Smooth muscle cell (in vitro differentiated cells): ENCODE measurements at regions not wholly inside any gene's neighbourhood (a gene's known extent, or its start where the extent isn't known, plus 50 kb on each side); places are given as distances from the start of the nearest gene placed in this dataset.

ENCODE experiments used
- DNase-seq: peaks from one replicate; lab custom pipeline; 2025; ENCODE audit not compliant: unreplicated experiment; lab: John Stamatoyannopoulos, UW
- H2AFZ ChIP-seq: fragments of 200-600 bp; sonication (generic); 2 replicates; pipeline ENCODE4 v1.6.0; 2016; ENCODE audit warnings: antibody characterized with exemption, low read depth, mild to moderate bottlenecking
- H3F3A ChIP-seq: fragments of 200-600 bp; sonication (generic); 2 replicates; pipeline ENCODE4 v1.6.0; 2017; ENCODE audit warnings: antibody characterized with exemption, low read depth
- H3K27ac ChIP-seq: fragments of 200-600 bp; sonication (generic); 2 replicates; pipeline ENCODE4 v1.5.1; 2016; ENCODE audit warnings: low read depth, mild to moderate bottlenecking
- H3K27me3 ChIP-seq: fragments of 200-600 bp; sonication (generic); 2 replicates; pipeline ENCODE4 v1.6.1; 2016; ENCODE audit warnings: low read depth, mild to moderate bottlenecking
- H3K36me3 ChIP-seq: fragments of 200-600 bp; sonication (generic); 2 replicates; pipeline ENCODE4 v1.5.1; 2016; ENCODE audit warnings: low read depth
- H3K4me1 ChIP-seq: fragments of 200-600 bp; sonication (generic); 2 replicates; pipeline ENCODE4 v1.5.1; 2016; ENCODE audit warnings: low read depth
- H3K4me2 ChIP-seq: fragments of 200-600 bp; sonication (generic); 2 replicates; pipeline ENCODE4 v1.6.0; 2016; ENCODE audit warnings: mild to moderate bottlenecking
- H3K4me3 ChIP-seq: fragments of 200-600 bp; sonication (generic); 2 replicates; pipeline ENCODE4 v1.5.1; 2016; ENCODE audit warnings: mild to moderate bottlenecking
- H3K79me2 ChIP-seq: fragments of 200-600 bp; sonication (generic); 2 replicates; pipeline ENCODE4 v1.6.0; 2016; ENCODE audit warnings: low read depth, mild to moderate bottlenecking
- H3K9ac ChIP-seq: fragments of 200-600 bp; sonication (generic); 2 replicates; pipeline ENCODE4 v1.6.0; 2016; ENCODE audit warnings: low read depth
- H3K9me3 ChIP-seq: fragments of 200-600 bp; sonication (generic); replicated peaks from 2 replicates; pipeline ENCODE4 v1.5.1; 2016; ENCODE audit warnings: low read depth
- H4K20me1 ChIP-seq: fragments of 200-600 bp; sonication (generic); 2 replicates; pipeline ENCODE4 v1.6.0; 2016; ENCODE audit warnings: low read depth
- WGBS: methylation state at CpG from one replicate; pipeline ENCODE4 v1.1.7; 2016; ENCODE audit warnings: low lambda C conversion rate; 5-methylcytosine and 5-hydroxymethylcytosine counted together
- TF ChIP-seq, protein P1 (sequence below): fragments of 200-600 bp; sonication (generic); IDR thresholded peaks from 2 replicates; pipeline ENCODE4 v1.5.1; 2017; ENCODE audit warnings: borderline replicate concordance, mild to moderate bottlenecking, antibody characterized with exemption; ENCODE audit not compliant: insufficient read depth, poor library complexity, severe bottlenecking

DNA sequence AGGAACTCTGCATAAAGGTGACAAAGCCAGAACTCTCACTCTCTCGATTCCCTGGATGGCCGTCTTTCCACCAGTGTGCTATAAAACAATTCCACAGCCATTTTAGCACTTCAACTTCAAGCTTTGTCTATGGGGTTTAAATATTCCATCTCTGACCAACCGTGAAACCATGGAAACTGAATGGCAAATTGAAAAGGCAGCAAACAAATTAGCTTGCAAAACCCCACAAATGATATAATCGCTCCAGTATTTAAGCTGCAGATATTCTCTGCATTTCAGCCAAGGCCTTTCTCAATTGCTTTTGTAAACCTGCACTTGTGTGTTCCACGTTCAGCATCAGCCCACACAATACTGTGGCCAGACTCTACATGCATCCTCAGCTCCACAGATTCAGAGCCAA lies 131.7 kb upstream of the ISX start:
- TF ChIP-seq, protein P1, sequence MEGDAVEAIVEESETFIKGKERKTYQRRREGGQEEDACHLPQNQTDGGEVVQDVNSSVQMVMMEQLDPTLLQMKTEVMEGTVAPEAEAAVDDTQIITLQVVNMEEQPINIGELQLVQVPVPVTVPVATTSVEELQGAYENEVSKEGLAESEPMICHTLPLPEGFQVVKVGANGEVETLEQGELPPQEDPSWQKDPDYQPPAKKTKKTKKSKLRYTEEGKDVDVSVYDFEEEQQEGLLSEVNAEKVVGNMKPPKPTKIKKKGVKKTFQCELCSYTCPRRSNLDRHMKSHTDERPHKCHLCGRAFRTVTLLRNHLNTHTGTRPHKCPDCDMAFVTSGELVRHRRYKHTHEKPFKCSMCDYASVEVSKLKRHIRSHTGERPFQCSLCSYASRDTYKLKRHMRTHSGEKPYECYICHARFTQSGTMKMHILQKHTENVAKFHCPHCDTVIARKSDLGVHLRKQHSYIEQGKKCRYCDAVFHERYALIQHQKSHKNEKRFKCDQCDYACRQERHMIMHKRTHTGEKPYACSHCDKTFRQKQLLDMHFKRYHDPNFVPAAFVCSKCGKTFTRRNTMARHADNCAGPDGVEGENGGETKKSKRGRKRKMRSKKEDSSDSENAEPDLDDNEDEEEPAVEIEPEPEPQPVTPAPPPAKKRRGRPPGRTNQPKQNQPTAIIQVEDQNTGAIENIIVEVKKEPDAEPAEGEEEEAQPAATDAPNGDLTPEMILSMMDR: no peak
- Histone ChIP-seq H3K27me3 (no peaks in the 10 kb centered on the region), H3K9ac (no peak overlapping the region), H2AFZ (no peak overlapping the region), H3F3A (no peaks in the 10 kb centered on the region), H3K9me3 (no peaks in the 10 kb centered on the region), H3K79me2 (no peaks in the 10 kb centered on the region), H4K20me1 (no peaks in the 10 kb centered on the region), H3K4me3 (no peak overlapping the region), H3K27ac (no peak overlapping the region), H3K36me3 (no peaks in the 10 kb centered on the region), H3K4me2 (no peak overlapping the region), H3K4me1 (no peaks in the 10 kb centered on the region)
- no peak for DNase-seq
- WGBS: 79% methylated on average over 5 of the region's 5 CpGs

DNA sequence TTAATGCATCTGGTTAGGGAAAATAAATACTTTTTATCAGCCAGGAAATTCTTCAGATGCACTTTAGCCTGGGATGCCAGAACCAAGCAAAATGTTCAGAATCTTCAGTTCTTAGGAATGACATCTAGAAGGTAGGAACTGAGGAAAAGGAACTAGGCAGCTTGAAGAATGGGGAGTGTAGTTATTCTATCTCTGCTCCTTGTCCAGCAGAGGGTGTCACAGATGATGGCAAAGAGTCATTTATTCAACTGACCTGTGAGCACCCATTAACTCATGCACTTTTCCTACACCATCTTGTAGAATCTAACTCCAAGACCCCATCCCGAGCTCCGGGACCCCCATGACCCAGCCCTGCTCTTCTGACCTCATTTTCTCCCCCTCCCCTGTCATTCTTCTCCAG lies 122.1 kb upstream of the ISX start:
- Histone ChIP-seq H3K79me2 (no peaks in the 10 kb centered on the region), H3F3A (no peaks in the 10 kb centered on the region), H3K36me3 (no peaks in the 10 kb centered on the region), H3K27ac (no peak overlapping the region), H4K20me1 (no peaks in the 10 kb centered on the region), H3K4me2 (no peak overlapping the region), H3K4me3 (no peak overlapping the region), H2AFZ (no peak overlapping the region), H3K9ac (no peak overlapping the region), H3K27me3 (no peaks in the 10 kb centered on the region), H3K4me1 (no peaks in the 10 kb centered on the region), H3K9me3 (no peaks in the 10 kb centered on the region)
- TF ChIP-seq, protein P1: no peak
- no peak for DNase-seq
- 93% methylated on average over 2 of the region's 2 CpGs for WGBS

DNA sequence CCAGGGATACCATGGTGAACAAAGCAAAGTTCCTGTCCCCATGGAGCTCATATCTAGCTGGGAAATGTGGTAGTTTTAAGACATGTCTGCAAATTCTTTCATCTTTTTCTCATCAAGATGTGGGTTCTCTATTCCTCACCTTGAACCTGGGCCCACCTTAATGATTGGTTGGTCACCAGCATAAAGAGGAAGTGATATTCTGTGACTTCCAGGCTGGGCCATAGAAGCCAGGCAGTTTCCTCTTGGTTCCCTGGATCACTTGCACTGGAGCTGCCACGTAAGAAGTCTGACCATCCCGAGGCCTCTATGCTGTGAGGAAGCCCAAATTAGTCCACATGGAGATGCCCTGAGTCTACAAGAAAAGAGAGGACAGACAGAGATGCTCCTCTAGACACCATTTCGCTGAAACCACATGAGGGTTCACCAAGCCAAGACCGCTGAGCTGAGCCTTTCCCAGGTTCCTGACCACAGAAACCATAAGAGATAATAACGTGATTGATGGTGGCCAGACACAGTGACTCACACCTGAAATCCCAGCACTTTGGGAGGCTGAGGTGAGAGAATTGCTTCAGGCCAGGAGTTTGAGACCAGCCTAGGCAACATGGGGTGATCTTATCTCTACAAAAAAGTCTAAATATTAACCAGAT lies 119.5 kb upstream of the ISX start:
- 57% methylated on average over 5 of the region's 5 CpGs for whole genome bisulfite sequencing
- Histone ChIP-seq H3K36me3 (no peaks in the 10 kb centered on the region), H3K4me2 (no peak overlapping the region), H2AFZ (no peak overlapping the region), H3K27me3 (no peaks in the 10 kb centered on the region), H3K9me3 (no peaks in the 10 kb centered on the region), H3K4me3 (no peak overlapping the region), H3K9ac (no peak overlapping the region), H4K20me1 (no peaks in the 10 kb centered on the region), H3K79me2 (no peaks in the 10 kb centered on the region), H3K27ac (no peak overlapping the region), H3F3A (no peaks in the 10 kb centered on the region), H3K4me1 (peaks cover 10% of the 10 kb centered on the region)
- TF ChIP-seq, protein P1: no peak
- no peak for DNase-seq

DNA sequence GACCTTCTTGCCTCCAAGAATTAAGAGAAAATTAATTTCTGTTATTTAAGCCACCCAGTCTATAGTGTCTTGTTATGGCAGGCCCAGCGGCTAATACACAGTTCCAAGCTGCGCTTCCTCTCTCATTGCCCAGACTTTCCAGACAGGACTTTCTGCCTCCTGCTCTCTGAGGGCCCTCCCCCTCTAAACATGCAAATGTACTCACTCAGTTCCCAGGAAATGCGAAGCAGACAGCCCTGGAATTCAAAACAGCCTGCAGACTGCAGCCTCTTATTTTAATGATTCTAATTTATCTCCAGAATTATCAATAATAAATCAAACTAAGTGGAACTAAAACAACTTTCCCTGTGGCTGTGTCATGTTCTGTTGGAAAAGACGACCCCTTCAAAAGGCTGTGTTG lies 115.5 kb upstream of the ISX start:
- H4K20me1 ChIP-seq: no peaks in the 10 kb centered on the region
- no peak overlapping the region for H3K4me3 ChIP-seq
- no peaks in the 10 kb centered on the region for H3K27me3 ChIP-seq
- DNase-seq: no peak
- no peak overlapping the region for H3K9ac ChIP-seq
- H3K36me3 ChIP-seq: no peaks in the 10 kb centered on the region
- no peaks in the 10 kb centered on the region for H3K9me3 ChIP-seq
- H3K4me1 ChIP-seq: peaks cover 10% of the 10 kb centered on the region
- no peaks in the 10 kb centered on the region for H3K79me2 ChIP-seq
- H2AFZ ChIP-seq: peak overlapping the region; percentile 75
- peak overlapping the region; percentile 25 for H3K4me2 ChIP-seq
- WGBS: 16% methylated on average over 4 of the region's 4 CpGs
- TF ChIP-seq, protein P1: no peak
- H3K27ac ChIP-seq: no peak overlapping the region
- H3F3A ChIP-seq: no peaks in the 10 kb centered on the region
